Endothelial cell of umbilical vein (primary cell): ENCODE measurements at regions not wholly inside any gene's neighbourhood (a gene's known extent, or its start where the extent isn't known, plus 50 kb on each side); places are given as distances from the start of the nearest gene placed in this dataset.

Source experiments
- BruUV-seq: library from RNA; stranded (reverse); fragments of 400-500 nt; replicated peaks from 2 replicates; lab custom pipeline; 2021; lab: Mats Ljungman, UMichigan
- CTCF ChIA-PET: fragments of 300-600, 350-600 bp; sonication (Branson Sonifier 250); formaldehyde crosslinking; loops from one replicate; lab custom pipeline; 2021; ENCODE audit warnings: antibody characterized with exemption, inconsistent platforms; lab: Charles Lee
- POLR2A ChIA-PET: fragments of 300-600, 350-600 bp; sonication (Branson Sonifier 250); formaldehyde crosslinking; loops from one replicate; lab custom pipeline; 2021; ENCODE audit warnings: antibody characterized with exemption, inconsistent platforms; lab: Charles Lee
- DNase-seq: peaks from one replicate; pipeline ENCODE4 v3.0.0-alpha.2; 2011; ENCODE audit warnings: low read depth, low spot score
- FAIRE-seq: peaks from 2 replicates; lab custom pipeline; 2011; peaks lifted over from hg19 to GRCh38; lab: Jason Lieb, UNC
- H2AFZ ChIP-seq: 2 replicates; pipeline ENCODE4 v1.6.0; 2012; ENCODE audit warnings: low read depth, low read length, control low read depth, inconsistent platforms
- H3K27ac ChIP-seq: 2 replicates; pipeline ENCODE4 v1.5.1; 2011; ENCODE audit warnings: low read depth, mild to moderate bottlenecking, control low read depth, low read length, moderate library complexity; ENCODE audit not compliant: insufficient read depth
- H3K27me3 ChIP-seq, 2 experiments: 2 replicates each; pipeline versions ENCODE4 v1.6.0 to v1.6.1; 2011; ENCODE audit warnings: low read length in 2 of 2, mixed read lengths in 1 of 2; ENCODE audit not compliant: control insufficient read depth in 2 of 2, insufficient read depth in 2 of 2
- H3K36me3 ChIP-seq, 2 experiments: 2 replicates in 1 of 2; 3 replicates in 1 of 2; pipeline ENCODE4 v1.5.1; 2011; ENCODE audit warnings: low read length in 2 of 2, mild to moderate bottlenecking in 1 of 2, moderate library complexity in 1 of 2; ENCODE audit not compliant: control insufficient read depth in 2 of 2, insufficient read depth in 2 of 2; ENCODE audit errors: extremely low read depth in 1 of 2
- H3K4me1 ChIP-seq: 3 replicates; pipeline ENCODE4 v1.5.1; 2011; ENCODE audit warnings: mild to moderate bottlenecking, low read length; ENCODE audit not compliant: control insufficient read depth, insufficient read depth; ENCODE audit errors: extremely low read depth
- H3K4me2 ChIP-seq: 2 replicates; pipeline ENCODE4 v1.6.1; 2011; ENCODE audit warnings: low read length, control low read depth, mixed read lengths; ENCODE audit not compliant: insufficient read depth
- H3K4me3 ChIP-seq, 3 experiments: fragments of 200-600 bp in 1 of 3; sonication (generic), shearing (Covaris generic) in 1 of 3; replicated peaks in 1 of 3; 2 replicates each; pipeline ENCODE4 v1.5.1; 2011 to 2016; ENCODE audit warnings: control low read depth in 3 of 3, low read length in 3 of 3, mild to moderate bottlenecking in 2 of 3, inconsistent platforms in 1 of 3, low read depth in 1 of 3, moderate library complexity in 1 of 3; ENCODE audit not compliant: insufficient read depth in 1 of 3
- H3K79me2 ChIP-seq: 2 replicates; pipeline ENCODE4 v1.6.0; 2012; ENCODE audit warnings: low read length, inconsistent platforms; ENCODE audit not compliant: control insufficient read depth, insufficient read depth
- H3K9ac ChIP-seq: replicated peaks from 2 replicates; pipeline ENCODE3; 2011; ENCODE audit warnings: low read length, control low read depth; ENCODE audit not compliant: insufficient read depth; ENCODE audit errors: extremely low read depth
- H3K9me1 ChIP-seq: replicated peaks from 3 replicates; pipeline ENCODE4 v1.6.0; 2011; ENCODE audit warnings: mild to moderate bottlenecking, low read length; ENCODE audit not compliant: control insufficient read depth, insufficient read depth; ENCODE audit errors: extremely low read depth
- H3K9me3 ChIP-seq: replicated peaks from 2 replicates; pipeline ENCODE4 v1.5.1; 2012; ENCODE audit warnings: low read length, inconsistent platforms; ENCODE audit not compliant: control insufficient read depth, insufficient read depth
- H4K20me1 ChIP-seq: replicated peaks from 2 replicates; pipeline ENCODE3; 2011; ENCODE audit warnings: mild to moderate bottlenecking, low read length; ENCODE audit not compliant: control insufficient read depth, insufficient read depth; ENCODE audit errors: extremely low read depth
- EZH2 ChIP-seq: IDR thresholded peaks from 2 replicates; pipeline ENCODE4 v1.6.1; 2012; ENCODE audit warnings: borderline replicate concordance, low read depth, mild to moderate bottlenecking, moderate library complexity, low read length, inconsistent platforms; ENCODE audit not compliant: severe bottlenecking
- FOS ChIP-seq: IDR thresholded peaks from 2 replicates; pipeline ENCODE4 v1.6.1; 2011; ENCODE audit warnings: mild to moderate bottlenecking, low read length, moderate library complexity, borderline replicate concordance; ENCODE audit not compliant: insufficient read depth
- GATA2 ChIP-seq: IDR thresholded peaks from 2 replicates; pipeline ENCODE4 v1.7.0; 2011; ENCODE audit warnings: low read depth, mild to moderate bottlenecking, moderate library complexity, mixed read lengths, low read length; ENCODE audit not compliant: insufficient read length, insufficient read depth
- JUN ChIP-seq: IDR thresholded peaks from 2 replicates; pipeline ENCODE4 v1.6.1; 2011; ENCODE audit warnings: borderline replicate concordance, low read depth; ENCODE audit not compliant: insufficient read length, insufficient read depth
- MYC ChIP-seq: IDR thresholded peaks from one replicate; pipeline ENCODE4 v1.6.1; 2011; ENCODE audit warnings: mild to moderate bottlenecking, low read depth, low read length
- POLR2A ChIP-seq: IDR thresholded peaks from 2 replicates; pipeline ENCODE4 v1.6.1; 2012; ENCODE audit warnings: low read depth, mild to moderate bottlenecking, control low read depth, low read length
- POLR2AphosphoS5 ChIP-seq: IDR thresholded peaks from 2 replicates; pipeline ENCODE4 v1.6.1; 2012; ENCODE audit warnings: low read depth, mild to moderate bottlenecking, control low read depth, low read length, moderate library complexity; ENCODE audit not compliant: insufficient read depth
- dilution Hi-C: fragments of 300-500 bp; cut with MboI; formaldehyde crosslinking; loops from one replicate; pipeline ENCODE4 v1.15.0; 2019; ENCODE audit warnings: low sequenced_read_pairs; ENCODE audit not compliant: extremely low pct_ligation_motif_present
- intact Hi-C: fragments of 100-400 bp; cut with micrococcal nuclease; formaldehyde crosslinking; loops from one replicate; pipeline ENCODE4 v1.10.0; 2022
- TF ChIP-seq, protein P1 (sequence below), 2 donors: IDR thresholded peaks; 1 replicate in 1 of 2; 2 replicates in 1 of 2; pipeline ENCODE4 v1.5.1; 2011; ENCODE audit warnings: low read length in 2 of 2, mild to moderate bottlenecking in 2 of 2, moderate library complexity in 2 of 2, control low read depth in 1 of 2, inconsistent platforms in 1 of 2, low read depth in 1 of 2; ENCODE audit not compliant: insufficient read depth in 1 of 2; ENCODE audit errors: extremely low read depth in 1 of 2
- TF ChIP-seq, protein P2 (sequence below): IDR thresholded peaks from 2 replicates; pipeline ENCODE4 v1.6.1; 2011; ENCODE audit not compliant: insufficient read depth, insufficient read length

DNA sequence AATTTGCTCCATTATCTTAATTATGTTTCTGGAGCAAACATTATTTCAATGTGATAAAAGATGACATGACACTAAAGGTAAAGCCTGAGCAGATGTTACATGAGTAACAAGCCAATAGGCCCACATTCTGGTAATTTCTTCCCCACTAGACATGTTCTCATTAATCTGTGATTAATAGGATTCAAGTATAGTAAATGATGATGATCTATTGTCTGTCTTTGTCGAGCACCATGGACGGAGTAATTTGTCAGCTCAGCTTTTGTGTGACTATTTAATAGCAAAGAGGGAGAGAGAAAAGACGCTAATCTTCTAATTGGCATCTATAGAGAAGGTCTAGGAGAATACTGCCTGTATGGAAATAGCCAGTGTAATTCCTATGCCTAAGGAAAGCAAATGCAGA, 62.2 kb upstream of the INSM2 start:
- Histone ChIP-seq H3K27ac (no peak overlapping the region), H3K4me2 (no peak overlapping the region), H3K4me1 (no peaks in the 10 kb centered on the region), H3K9me1 (no peaks in the 10 kb centered on the region), H3K9ac (no peak overlapping the region), H4K20me1 (no peaks in the 10 kb centered on the region), H3K9me3 (no peaks in the 10 kb centered on the region), H3K79me2 (no peaks in the 10 kb centered on the region), H3K27me3 (peaks cover 0 to 8% of the 10 kb centered on the region in 2 experiments), H2AFZ (no peak overlapping the region), H3K4me3 (no peak overlapping the region), H3K36me3 (no peaks in the 10 kb centered on the region)
- TF ChIP-seq JUN (no peak), GATA2 (no peak), EZH2 (no peak), FOS (no peak), POLR2AphosphoS5 (no peak), POLR2A (no peak), MYC (no peak)
- TF ChIP-seq, protein P1, sequence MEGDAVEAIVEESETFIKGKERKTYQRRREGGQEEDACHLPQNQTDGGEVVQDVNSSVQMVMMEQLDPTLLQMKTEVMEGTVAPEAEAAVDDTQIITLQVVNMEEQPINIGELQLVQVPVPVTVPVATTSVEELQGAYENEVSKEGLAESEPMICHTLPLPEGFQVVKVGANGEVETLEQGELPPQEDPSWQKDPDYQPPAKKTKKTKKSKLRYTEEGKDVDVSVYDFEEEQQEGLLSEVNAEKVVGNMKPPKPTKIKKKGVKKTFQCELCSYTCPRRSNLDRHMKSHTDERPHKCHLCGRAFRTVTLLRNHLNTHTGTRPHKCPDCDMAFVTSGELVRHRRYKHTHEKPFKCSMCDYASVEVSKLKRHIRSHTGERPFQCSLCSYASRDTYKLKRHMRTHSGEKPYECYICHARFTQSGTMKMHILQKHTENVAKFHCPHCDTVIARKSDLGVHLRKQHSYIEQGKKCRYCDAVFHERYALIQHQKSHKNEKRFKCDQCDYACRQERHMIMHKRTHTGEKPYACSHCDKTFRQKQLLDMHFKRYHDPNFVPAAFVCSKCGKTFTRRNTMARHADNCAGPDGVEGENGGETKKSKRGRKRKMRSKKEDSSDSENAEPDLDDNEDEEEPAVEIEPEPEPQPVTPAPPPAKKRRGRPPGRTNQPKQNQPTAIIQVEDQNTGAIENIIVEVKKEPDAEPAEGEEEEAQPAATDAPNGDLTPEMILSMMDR (IDR thresholded peaks at IDR 0.05; ENCODE audit: extremely low read depth in 1 of 2, insufficient read depth in 1 of 2, low read depth in 1 of 2, low read length in 2 of 2) = no peak
- TF ChIP-seq, protein P2, sequence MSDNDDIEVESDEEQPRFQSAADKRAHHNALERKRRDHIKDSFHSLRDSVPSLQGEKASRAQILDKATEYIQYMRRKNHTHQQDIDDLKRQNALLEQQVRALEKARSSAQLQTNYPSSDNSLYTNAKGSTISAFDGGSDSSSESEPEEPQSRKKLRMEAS = no peak
- CTCF ChIA-PET = interaction anchor here (1.7 kb wide), 1 partner anchor 62 kb away, joined by 7 read pairs; the partner anchor contains the start of gene INSM2
- POLR2A ChIA-PET = no interaction called here
- dilution Hi-C loops (no loop called here), intact Hi-C loops (loop anchor here (10.0 kb wide), 1 partner anchor 53 kb away; no protein-coding TSS in a partner anchor)
- no TSS peak for BruUV-seq
- no peak for FAIRE-seq
- DNase-seq = no peak
